ENCODE measurements at regions not wholly inside any gene's neighbourhood (a gene's known extent, or its start where the extent isn't known, plus 50 kb on each side); places are given as distances from the start of the nearest gene placed in this dataset.

- TF ChIP-seq ZNF462 (CRISPR knock-in tag; IDR thresholded peaks at IDR 0.05): no peak
- TF ChIP-seq ZNF114 (CRISPR knock-in tag; IDR thresholded peaks at IDR 0.05): no peak
- no peak for TF ChIP-seq NANOG (IDR thresholded peaks at IDR 0.05; ENCODE audit: borderline replicate concordance)
- TF ChIP-seq ETS1 (IDR thresholded peaks at IDR 0.05): no peak
- no peak for TF ChIP-seq CTCF (conservative IDR thresholded peaks at IDR 0.05; ENCODE audit: low read depth in 2 of 2)
- TF ChIP-seq ZNF331 (CRISPR knock-in tag; IDR thresholded peaks at IDR 0.05; ENCODE audit: low read depth): no peak
Observed at GRCh38 chr14:89029961-89030694, 205.7 kb downstream of the TTC8 start (continued).

Data from GM23338 (cell line).